ENCODE measurements at regions not wholly inside any gene's neighbourhood (a gene's known extent, or its start where the extent isn't known, plus 50 kb on each side); places are given as distances from the start of the nearest gene placed in this dataset.

DNA sequence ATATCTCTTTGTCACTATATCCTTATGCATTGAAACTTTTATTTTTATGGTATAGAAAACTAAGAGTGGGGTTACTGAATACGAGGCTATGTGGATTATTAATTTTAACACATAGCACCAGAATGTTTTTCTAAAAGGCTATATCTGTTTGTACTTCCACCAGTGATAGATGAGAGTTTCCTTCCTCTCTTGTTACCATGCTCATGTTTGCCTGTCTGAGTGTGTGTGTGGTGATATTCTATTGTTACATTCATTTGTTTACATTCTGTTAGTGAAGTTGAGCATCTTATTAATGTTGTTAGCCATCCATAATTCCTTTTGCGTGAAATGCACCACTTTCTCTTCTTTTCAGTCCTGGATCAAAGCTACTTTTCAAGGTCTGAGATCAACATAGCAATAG lies 54.1 kb upstream of the ALDH1A1 start:
- TF ChIP-seq, protein P1, sequence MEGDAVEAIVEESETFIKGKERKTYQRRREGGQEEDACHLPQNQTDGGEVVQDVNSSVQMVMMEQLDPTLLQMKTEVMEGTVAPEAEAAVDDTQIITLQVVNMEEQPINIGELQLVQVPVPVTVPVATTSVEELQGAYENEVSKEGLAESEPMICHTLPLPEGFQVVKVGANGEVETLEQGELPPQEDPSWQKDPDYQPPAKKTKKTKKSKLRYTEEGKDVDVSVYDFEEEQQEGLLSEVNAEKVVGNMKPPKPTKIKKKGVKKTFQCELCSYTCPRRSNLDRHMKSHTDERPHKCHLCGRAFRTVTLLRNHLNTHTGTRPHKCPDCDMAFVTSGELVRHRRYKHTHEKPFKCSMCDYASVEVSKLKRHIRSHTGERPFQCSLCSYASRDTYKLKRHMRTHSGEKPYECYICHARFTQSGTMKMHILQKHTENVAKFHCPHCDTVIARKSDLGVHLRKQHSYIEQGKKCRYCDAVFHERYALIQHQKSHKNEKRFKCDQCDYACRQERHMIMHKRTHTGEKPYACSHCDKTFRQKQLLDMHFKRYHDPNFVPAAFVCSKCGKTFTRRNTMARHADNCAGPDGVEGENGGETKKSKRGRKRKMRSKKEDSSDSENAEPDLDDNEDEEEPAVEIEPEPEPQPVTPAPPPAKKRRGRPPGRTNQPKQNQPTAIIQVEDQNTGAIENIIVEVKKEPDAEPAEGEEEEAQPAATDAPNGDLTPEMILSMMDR (IDR thresholded peaks at IDR 0.05; ENCODE audit: insufficient read depth, low read length), result no peak
- no peak for TF ChIP-seq GABPA (IDR thresholded peaks at IDR 0.05; ENCODE audit: low read depth)

All from HL-60 (cell line).